ENCODE measurements at regions not wholly inside any gene's neighbourhood (a gene's known extent, or its start where the extent isn't known, plus 50 kb on each side); places are given as distances from the start of the nearest gene placed in this dataset.

DNA sequence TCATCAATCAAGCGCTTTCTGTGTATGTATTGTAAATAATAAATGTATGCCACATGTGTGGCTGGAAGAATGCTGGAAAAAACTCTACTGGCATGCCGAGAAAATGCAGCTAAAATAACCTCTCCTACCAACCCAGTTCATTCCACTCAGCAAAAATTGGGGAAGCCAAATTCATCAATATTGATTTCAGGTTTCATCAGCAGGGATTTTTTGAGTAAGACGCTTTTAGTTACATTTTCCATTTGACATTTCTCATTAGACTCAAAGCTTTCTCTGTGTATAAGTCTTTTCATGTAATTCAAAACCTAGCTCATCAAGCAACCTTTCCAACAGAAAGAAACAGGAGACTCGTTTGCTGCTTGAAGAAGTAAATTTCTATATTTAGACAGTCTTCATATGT, 338.1 kb downstream of the DMRT2 start:
- Histone ChIP-seq H3K36me3 (ENCODE audit: control insufficient read depth in 1 of 2, insufficient read depth in 2 of 2, low read length in 2 of 2) (no peaks in the 10 kb centered on the region), H3K9me2 (ENCODE audit: insufficient read depth) (no peaks in the 10 kb centered on the region), H3K4me2 (ENCODE audit: low read length) (no peak overlapping the region), H3K79me2 (ENCODE audit: insufficient read depth, low read length) (no peaks in the 10 kb centered on the region), H2AFZ (ENCODE audit: low read depth, low read length, poor library complexity, severe bottlenecking) (no peak overlapping the region), H3K27me3 (ENCODE audit: insufficient read depth, low read length) (no peaks in the 10 kb centered on the region), H4K20me1 (ENCODE audit: insufficient read depth) (no peaks in the 10 kb centered on the region), H3K9ac (ENCODE audit: low read length) (no peak overlapping the region), H3K4me3 (replicated peaks in 1 of 2; ENCODE audit: low read depth in 1 of 2, low read length in 2 of 2) (no peak overlapping the region), H3K9me3 (ENCODE audit: control insufficient read depth in 1 of 2, insufficient read depth in 1 of 2, low read depth in 1 of 2, low read length in 2 of 2) (peaks cover 0 to 7% of the 10 kb centered on the region in 2 experiments; a peak in 1 of 4 replicates), H3K4me1 (ENCODE audit: control insufficient read depth in 1 of 2, insufficient read depth in 2 of 2, low read length in 2 of 2) (no peaks in the 10 kb centered on the region), H3K27ac (ENCODE audit: low read depth, low read length) (no peak overlapping the region)
- POLR2A ChIA-PET = no interaction called here
- no peak for TF ChIP-seq SRF (IDR thresholded peaks at IDR 0.05; ENCODE audit: low read depth)
- TF ChIP-seq, protein P1, sequence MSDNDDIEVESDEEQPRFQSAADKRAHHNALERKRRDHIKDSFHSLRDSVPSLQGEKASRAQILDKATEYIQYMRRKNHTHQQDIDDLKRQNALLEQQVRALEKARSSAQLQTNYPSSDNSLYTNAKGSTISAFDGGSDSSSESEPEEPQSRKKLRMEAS (IDR thresholded peaks at IDR 0.05) = no peak
- TF ChIP-seq POLR2AphosphoS5 (IDR thresholded peaks at IDR 0.05; ENCODE audit: low read depth, low read length) = no peak
- TF ChIP-seq SIN3A (IDR thresholded peaks at IDR 0.05; ENCODE audit: low read depth) = no peak
- TF ChIP-seq, protein P2, sequence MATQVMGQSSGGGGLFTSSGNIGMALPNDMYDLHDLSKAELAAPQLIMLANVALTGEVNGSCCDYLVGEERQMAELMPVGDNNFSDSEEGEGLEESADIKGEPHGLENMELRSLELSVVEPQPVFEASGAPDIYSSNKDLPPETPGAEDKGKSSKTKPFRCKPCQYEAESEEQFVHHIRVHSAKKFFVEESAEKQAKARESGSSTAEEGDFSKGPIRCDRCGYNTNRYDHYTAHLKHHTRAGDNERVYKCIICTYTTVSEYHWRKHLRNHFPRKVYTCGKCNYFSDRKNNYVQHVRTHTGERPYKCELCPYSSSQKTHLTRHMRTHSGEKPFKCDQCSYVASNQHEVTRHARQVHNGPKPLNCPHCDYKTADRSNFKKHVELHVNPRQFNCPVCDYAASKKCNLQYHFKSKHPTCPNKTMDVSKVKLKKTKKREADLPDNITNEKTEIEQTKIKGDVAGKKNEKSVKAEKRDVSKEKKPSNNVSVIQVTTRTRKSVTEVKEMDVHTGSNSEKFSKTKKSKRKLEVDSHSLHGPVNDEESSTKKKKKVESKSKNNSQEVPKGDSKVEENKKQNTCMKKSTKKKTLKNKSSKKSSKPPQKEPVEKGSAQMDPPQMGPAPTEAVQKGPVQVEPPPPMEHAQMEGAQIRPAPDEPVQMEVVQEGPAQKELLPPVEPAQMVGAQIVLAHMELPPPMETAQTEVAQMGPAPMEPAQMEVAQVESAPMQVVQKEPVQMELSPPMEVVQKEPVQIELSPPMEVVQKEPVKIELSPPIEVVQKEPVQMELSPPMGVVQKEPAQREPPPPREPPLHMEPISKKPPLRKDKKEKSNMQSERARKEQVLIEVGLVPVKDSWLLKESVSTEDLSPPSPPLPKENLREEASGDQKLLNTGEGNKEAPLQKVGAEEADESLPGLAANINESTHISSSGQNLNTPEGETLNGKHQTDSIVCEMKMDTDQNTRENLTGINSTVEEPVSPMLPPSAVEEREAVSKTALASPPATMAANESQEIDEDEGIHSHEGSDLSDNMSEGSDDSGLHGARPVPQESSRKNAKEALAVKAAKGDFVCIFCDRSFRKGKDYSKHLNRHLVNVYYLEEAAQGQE (IDR thresholded peaks at IDR 0.05; ENCODE audit: low read depth) = no peak
- TF ChIP-seq, protein P3, sequence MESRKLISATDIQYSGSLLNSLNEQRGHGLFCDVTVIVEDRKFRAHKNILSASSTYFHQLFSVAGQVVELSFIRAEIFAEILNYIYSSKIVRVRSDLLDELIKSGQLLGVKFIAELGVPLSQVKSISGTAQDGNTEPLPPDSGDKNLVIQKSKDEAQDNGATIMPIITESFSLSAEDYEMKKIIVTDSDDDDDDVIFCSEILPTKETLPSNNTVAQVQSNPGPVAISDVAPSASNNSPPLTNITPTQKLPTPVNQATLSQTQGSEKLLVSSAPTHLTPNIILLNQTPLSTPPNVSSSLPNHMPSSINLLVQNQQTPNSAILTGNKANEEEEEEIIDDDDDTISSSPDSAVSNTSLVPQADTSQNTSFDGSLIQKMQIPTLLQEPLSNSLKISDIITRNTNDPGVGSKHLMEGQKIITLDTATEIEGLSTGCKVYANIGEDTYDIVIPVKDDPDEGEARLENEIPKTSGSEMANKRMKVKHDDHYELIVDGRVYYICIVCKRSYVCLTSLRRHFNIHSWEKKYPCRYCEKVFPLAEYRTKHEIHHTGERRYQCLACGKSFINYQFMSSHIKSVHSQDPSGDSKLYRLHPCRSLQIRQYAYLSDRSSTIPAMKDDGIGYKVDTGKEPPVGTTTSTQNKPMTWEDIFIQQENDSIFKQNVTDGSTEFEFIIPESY (IDR thresholded peaks at IDR 0.05; ENCODE audit: extremely low read depth, insufficient replicate concordance, low read length) = no peak
- no peak for TF ChIP-seq ELF1 (IDR thresholded peaks at IDR 0.05; ENCODE audit: borderline replicate concordance, low read depth)
- no peak for TF ChIP-seq EGR1 (IDR thresholded peaks at IDR 0.05; ENCODE audit: low read depth)
- no peak for TF ChIP-seq FOSL1 (IDR thresholded peaks at IDR 0.05; ENCODE audit: low read depth)
- no peak for TF ChIP-seq CEBPB (IDR thresholded peaks at IDR 0.05; ENCODE audit: low read depth)
- no peak for TF ChIP-seq RAD21 (IDR thresholded peaks at IDR 0.05; ENCODE audit: low read depth)
- no peak for TF ChIP-seq CBX3 (IDR thresholded peaks at IDR 0.05; ENCODE audit: low read depth)
- ATAC-seq (no peak), DNase-seq (ENCODE audit: low read depth, low spot score) (no peak)
- intact Hi-C loops (cut with micrococcal nuclease) = no loop called here
- RAD21 ChIA-PET (ENCODE audit: low non-redundant PET in 1 of 2, low total read pairs in 2 of 2, uncharacterized antibody in 2 of 2, unreplicated experiment in 2 of 2) = no interaction called here
- BruUV-seq (replicated peaks) = no TSS peak
- CTCF ChIA-PET = no interaction called here

Data from HCT116 (cell line).